ENCODE measurements at regions not wholly inside any gene's neighbourhood (a gene's known extent, or its start where the extent isn't known, plus 50 kb on each side); places are given as distances from the start of the nearest gene placed in this dataset.

DNA sequence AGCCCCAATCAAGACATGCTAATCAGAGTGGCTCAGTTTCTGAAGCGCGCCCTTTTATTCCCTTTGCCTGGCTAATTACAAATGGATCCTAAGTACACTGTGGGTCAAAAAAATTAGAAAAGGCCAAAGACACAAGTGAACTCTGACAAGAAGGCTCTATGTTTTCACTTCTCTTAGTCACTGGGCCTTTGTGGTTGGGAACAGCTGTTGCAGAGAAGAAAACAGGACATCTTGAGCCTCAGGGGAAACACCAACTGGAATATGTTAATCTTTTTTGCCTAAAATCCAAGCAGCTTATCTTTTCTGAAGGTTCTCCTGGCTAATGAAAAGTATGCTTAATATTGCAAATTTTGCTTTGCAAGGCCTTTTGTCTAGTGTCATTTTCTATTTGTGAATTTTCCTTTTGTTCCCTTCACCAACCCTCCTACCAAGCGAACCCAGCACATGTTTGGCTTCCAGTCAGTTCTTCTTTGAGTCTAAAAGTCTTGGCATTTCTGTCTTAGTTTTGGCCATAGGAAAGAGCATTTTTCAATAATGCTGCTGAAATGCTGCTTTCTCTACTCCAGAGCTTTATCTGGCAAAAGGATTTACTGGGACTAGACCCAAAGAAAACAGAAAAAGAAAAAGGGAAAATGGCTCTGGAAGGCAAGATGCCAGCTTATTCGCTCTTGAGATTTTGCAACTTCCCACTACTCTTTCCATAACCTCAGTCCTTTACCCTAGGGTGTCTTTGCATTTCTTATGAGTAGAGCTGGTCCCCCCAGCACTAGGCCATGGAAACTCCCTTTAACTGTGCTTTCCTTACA lies 440.2 kb upstream of the ST6GAL2 start:
- no peak for FAIRE-seq

- FAIRE-seq, result no peak
Observed at GRCh38 chr2:107334306-107334705, 448.3 kb upstream of the ST6GAL2 start.

GRCh38 chr2:107336526-107336925 lies 450.6 kb upstream of the ST6GAL2 start:
- no peak for FAIRE-seq

- no peak for FAIRE-seq
Observed at GRCh38 chr2:107337209-107337898, 451.4 kb upstream of the ST6GAL2 start.

DNA sequence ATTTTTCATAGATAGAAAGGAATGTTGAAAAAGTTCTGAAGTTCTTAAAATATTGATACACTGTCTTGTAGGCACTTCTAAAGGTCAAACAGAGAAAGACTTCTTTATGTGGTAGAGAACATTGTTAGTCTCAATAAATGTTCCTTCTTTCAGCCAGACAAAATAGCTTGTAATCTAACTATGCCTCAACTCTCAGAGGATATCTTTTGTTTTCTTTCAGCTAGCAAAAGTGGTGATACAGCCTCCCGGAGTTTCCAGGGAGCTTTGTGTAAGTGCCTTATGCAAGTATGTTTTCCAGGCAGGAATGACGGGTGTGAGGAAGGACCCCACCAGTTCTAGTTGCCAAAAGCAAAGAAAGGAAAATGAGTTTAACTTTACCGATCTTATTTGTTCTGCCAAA lies 452.1 kb upstream of the ST6GAL2 start:
- no peak for FAIRE-seq

GRCh38 chr2:107338571-107338970 lies 452.6 kb upstream of the ST6GAL2 start:
- no peak for FAIRE-seq

DNA sequence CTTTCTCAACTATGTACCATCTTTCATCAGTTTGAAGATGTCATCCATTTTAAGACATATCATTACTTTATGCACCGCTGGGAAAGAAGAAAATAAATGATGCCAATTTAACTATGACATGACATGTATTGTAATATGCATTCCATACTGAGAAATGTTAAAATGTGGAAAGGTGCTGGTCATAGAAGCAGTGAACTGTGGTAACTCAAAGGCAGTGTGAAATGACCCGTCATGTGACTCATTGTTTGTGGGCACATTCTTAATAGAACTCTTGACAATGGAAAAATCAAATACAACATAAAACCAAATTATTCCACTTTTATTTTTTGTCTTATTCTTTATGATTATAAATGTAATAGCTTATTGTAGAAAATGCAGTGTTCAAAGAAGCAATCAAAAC lies 455.0 kb upstream of the ST6GAL2 start:
- FAIRE-seq, result no peak

GRCh38 chr2:107349329-107349728 lies 463.4 kb upstream of the ST6GAL2 start:
- FAIRE-seq, result no peak

- no peak for FAIRE-seq
Observed at GRCh38 chr2:107354175-107354574, 468.2 kb upstream of the ST6GAL2 start.

GRCh38 chr2:107358362-107358761 lies 468.3 kb upstream of the RGPD4 start:
- no peak for FAIRE-seq

DNA sequence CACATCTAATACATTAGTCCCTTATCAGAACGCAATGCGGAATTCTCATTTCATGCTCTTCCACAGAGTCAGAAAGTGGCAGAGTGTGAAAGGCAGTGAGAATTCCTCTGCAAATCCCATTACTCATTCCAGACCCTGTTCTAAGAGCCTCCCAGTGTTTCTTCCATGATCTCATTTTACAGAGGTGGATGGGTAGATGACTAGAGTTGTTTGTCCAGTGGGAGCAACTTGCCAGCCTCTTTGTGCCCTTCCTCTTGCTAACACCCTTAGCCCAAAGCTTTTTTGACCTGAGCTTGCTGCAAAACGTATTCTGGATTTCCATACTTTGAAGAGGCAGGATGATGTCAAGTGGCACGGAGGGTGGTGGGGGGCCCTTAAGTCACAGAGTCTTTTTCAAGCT lies 467.7 kb upstream of the RGPD4 start:
- FAIRE-seq, result no peak

DNA sequence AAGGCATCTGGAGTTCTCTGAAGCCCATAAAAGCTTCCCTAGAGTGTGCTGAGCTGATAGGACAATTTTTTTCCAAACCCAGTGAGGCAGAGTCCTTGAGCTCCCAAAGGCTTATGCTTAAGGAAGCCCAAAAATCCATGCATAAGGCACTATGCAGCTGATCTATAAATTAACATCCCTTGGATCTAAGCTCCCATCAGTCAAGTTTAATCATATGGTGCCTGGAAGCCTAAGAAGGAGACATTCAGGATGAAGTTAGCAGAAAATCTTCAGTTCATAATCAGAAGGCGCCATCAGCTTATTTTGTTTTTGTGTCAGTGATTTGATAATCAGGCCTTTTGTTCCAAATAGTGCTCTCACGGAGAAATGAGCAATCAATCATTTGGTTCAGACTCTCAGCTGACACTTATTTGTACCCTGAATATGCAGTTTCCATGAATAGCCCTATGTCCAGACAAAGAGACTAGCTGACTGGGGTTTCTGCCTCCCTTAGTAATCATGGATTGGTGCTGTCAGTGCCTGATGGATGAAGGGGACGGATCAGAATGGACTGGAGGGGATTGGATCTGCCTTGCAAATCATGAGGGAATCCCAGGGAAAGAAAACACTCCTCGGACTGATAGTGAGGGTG lies 464.8 kb upstream of the RGPD4 start:
- FAIRE-seq, result no peak

DNA sequence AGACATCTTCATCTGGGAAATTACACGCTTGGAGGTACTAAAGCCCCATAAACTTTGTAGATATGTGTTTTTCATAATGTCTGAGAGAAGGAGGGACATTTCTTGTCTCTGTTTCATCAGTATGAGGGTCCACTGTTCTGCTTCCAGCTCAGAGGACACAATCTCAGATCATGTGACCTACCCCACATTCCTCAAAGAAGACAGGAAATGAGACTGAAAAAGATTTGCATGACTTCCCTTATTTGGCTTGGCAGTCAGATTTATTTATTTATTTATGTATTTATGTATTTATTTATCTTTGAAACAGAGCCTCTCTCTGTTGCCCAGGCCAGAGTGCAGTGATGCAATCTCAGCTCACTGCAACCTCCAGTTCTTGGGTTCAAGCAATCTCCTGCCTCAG lies 463.7 kb upstream of the RGPD4 start:
- no peak for FAIRE-seq

DNA sequence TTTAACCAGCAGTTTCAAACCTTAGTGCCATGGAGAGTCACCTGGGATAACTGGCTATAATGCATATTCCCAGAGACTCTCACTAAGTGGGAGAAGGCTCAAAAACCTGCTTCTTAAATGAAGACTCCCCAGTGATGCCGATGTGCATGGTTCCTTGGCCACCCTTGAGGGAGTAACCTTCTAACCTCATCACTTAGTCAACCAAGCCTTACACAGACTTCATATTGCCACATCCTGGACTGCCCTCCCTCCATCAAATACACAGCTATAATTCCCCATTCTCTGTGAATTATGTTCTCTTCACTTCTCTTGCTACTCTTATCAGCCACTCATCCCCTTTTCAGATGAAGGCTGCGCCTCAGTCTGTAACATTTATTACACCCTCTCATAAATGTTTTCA lies 462.9 kb upstream of the RGPD4 start:
- no peak for FAIRE-seq

DNA sequence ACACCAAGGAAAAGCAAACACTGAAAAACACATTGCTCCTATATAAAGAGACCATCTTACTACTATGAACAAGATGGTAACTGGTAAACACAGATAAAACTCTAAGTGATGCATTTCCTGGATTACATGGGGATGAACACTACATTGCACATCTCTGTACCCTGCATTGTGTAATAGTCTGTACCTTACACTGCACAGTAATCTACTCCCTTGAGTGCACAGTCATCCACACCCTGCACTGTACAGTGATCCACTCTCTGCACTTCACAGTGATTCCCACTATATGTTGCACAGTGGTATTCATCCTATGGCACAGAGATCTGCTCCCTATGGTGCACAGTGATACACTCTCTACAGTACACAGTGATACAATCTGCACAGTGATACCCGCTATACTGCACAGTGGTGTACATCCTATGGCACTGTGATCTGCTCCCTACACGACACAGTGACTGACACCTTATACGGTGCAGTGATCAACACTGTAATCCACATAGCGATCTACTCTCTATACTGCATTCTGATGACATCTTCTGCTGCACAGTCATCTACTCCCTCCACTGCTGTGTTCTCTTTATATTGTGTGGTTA lies 462.2 kb upstream of the RGPD4 start:
- FAIRE-seq, result no peak

GRCh38 chr2:107374249-107374648 lies 452.4 kb upstream of the RGPD4 start:
- no peak for FAIRE-seq

DNA sequence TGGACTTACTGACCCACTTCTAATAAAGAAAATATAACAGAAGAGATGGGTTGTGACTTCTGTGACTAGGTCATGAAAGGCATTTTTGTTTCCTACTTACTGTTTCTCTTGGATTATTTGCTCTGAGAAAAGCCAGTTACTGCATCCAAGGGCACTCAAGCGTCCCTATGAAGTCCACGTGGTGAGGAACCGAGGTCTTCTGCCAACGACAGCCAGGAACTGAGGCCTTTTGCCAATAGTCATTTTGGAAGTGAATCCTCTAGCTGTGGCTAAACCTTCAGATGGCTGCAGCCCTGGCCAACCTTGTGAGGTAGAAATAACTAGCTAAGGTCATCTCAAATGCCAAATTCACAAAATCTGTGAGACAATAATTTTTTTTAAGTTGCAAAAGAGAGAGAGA lies 449.8 kb upstream of the RGPD4 start:
- FAIRE-seq, result no peak

DNA sequence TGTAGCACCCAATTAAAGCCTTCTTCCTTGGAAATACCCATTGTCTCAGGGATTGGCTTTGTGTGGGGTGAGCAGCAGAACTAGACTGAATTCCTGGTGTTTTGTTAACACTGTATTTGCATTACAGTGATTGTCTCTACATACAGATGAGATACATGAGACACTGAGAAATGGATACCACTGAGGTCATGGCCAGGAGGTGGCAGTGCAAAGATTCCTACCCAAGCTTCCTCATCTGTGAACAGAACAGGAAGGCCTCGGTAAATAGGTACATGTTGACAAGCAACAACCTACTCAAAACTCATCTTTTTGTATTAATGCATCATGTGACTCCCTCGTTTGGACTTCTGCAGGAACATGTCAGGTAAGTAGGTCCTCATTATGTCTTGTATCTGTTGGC lies 445.8 kb upstream of the RGPD4 start:
- no peak for FAIRE-seq

- no peak for FAIRE-seq
Observed at GRCh38 chr2:107383691-107384090, 443.0 kb upstream of the RGPD4 start.

DNA sequence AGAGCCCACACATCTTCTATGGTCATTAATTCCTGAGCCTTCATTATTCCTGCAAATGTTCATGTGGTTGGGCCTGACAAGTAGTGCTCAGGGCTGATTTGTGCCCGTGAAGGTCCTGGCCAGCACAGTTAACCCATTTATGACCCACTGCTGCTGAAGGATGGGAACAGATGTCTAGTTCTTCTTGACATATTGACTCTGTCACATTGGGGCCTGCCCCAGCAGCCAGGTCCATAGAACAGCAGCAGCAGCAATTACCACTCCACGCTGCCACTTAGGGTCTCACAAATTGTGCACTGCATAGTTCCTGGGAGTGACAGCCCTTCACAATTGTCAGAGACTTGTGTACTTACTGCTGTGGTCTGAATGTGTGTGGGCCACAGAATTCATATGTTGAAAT lies 442.3 kb upstream of the RGPD4 start:
- FAIRE-seq, result no peak

GRCh38 chr2:107385921-107386320 lies 440.8 kb upstream of the RGPD4 start:
- FAIRE-seq, result no peak

- FAIRE-seq, result no peak
Observed at GRCh38 chr2:107392241-107392704, 434.4 kb upstream of the RGPD4 start.

DNA sequence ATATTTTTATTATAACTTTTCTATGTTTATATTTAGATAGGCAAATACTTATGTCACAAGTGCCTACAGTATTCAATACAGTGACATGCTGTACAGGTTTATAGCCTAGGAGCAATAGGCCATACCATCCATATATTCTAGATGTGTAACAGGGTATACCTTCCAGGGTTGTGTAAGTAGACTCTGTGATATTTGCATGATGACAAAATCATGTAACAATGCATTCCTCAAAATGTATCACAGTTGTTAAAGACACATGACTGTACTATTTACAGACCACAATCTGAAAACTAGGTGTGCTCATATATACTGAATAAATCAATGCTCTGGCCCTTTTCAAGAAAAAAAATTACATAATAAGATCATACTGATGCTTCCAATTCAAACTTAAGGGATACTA lies 433.2 kb upstream of the RGPD4 start:
- peak; percentile 38 for FAIRE-seq

DNA sequence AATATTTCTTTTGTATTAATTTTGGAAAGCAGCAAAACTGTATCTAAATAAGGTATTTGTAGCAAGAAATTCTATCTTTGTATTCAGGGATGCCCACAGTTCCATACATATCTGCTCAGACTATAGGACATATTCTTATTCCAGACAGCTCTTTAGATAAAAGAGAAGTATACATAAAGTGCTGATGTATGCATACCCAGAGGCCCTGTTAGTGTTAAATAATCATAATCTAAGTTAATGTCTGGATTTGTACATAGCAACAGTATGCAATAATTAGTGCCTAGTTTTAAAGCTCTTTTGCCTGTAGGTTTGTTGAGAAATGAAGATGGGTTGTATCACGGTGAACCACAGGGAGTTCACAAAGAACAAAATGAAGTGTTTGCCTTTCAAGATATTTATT lies 428.0 kb upstream of the RGPD4 start:
- FAIRE-seq, result peak; percentile 38
